ENCODE measurements at regions not wholly inside any gene's neighbourhood (a gene's known extent, or its start where the extent isn't known, plus 50 kb on each side); places are given as distances from the start of the nearest gene placed in this dataset.

GRCh38 chr14:85881935-85882334 is 352.0 kb downstream of the FLRT2 start:
- no peak overlapping the region for H3K27ac Mint-ChIP-seq (ENCODE audit: unreplicated experiment)
- H3K27me3 Mint-ChIP-seq (ENCODE audit: unreplicated experiment): peaks cover 3% of the 10 kb centered on the region
- TF ChIP-seq CTCF (IDR thresholded peaks at IDR 0.05): no peak
- no peaks in the 10 kb centered on the region for H3K4me1 Mint-ChIP-seq (ENCODE audit: unreplicated experiment)
- no peaks in the 10 kb centered on the region for H3K9me3 Mint-ChIP-seq (ENCODE audit: unreplicated experiment)
- DNase-seq (ENCODE audit: extremely low spot score, unreplicated experiment): no peak
- H3K4me3 Mint-ChIP-seq (ENCODE audit: unreplicated experiment): no peak overlapping the region
- H3K36me3 Mint-ChIP-seq (ENCODE audit: unreplicated experiment): no peaks in the 10 kb centered on the region

GRCh38 chr14:85878874-85879273 is 348.9 kb downstream of the FLRT2 start:
- H3K27ac Mint-ChIP-seq (ENCODE audit: unreplicated experiment): no peak overlapping the region
- H3K4me1 Mint-ChIP-seq (ENCODE audit: unreplicated experiment): no peaks in the 10 kb centered on the region
- no peaks in the 10 kb centered on the region for H3K36me3 Mint-ChIP-seq (ENCODE audit: unreplicated experiment)
- DNase-seq (ENCODE audit: extremely low spot score, unreplicated experiment): no peak
- no peak for TF ChIP-seq CTCF (IDR thresholded peaks at IDR 0.05)
- no peaks in the 10 kb centered on the region for H3K9me3 Mint-ChIP-seq (ENCODE audit: unreplicated experiment)
- H3K4me3 Mint-ChIP-seq (ENCODE audit: unreplicated experiment): no peak overlapping the region
- H3K27me3 Mint-ChIP-seq (ENCODE audit: unreplicated experiment): peaks cover 9% of the 10 kb centered on the region

GRCh38 chr14:85873006-85873405 is 343.1 kb downstream of the FLRT2 start:
- TF ChIP-seq CTCF (IDR thresholded peaks at IDR 0.05): no peak
- H3K27ac Mint-ChIP-seq (ENCODE audit: unreplicated experiment): no peak overlapping the region
- H3K4me3 Mint-ChIP-seq (ENCODE audit: unreplicated experiment): no peak overlapping the region
- no peak for DNase-seq (ENCODE audit: extremely low spot score, unreplicated experiment)
- H3K9me3 Mint-ChIP-seq (ENCODE audit: unreplicated experiment): no peaks in the 10 kb centered on the region
- no peaks in the 10 kb centered on the region for H3K4me1 Mint-ChIP-seq (ENCODE audit: unreplicated experiment)
- H3K27me3 Mint-ChIP-seq (ENCODE audit: unreplicated experiment): peaks cover 18% of the 10 kb centered on the region
- H3K36me3 Mint-ChIP-seq (ENCODE audit: unreplicated experiment): no peaks in the 10 kb centered on the region

- Mint-ChIP-seq H3K4me3 (ENCODE audit: unreplicated experiment) (no peak overlapping the region), H3K27ac (ENCODE audit: unreplicated experiment) (no peak overlapping the region), H3K36me3 (ENCODE audit: unreplicated experiment) (no peaks in the 10 kb centered on the region), H3K9me3 (ENCODE audit: unreplicated experiment) (no peaks in the 10 kb centered on the region), H3K4me1 (ENCODE audit: unreplicated experiment) (no peaks in the 10 kb centered on the region), H3K27me3 (ENCODE audit: unreplicated experiment) (peaks cover 9% of the 10 kb centered on the region)
- peak; percentile 17 for TF ChIP-seq CTCF (IDR thresholded peaks at IDR 0.05)
- DNase-seq (ENCODE audit: extremely low spot score, unreplicated experiment): no peak
Measured at GRCh38 chr14:85867450-85867849, 337.5 kb downstream of the FLRT2 start.

GRCh38 chr14:85865701-85866100 is 335.8 kb downstream of the FLRT2 start:
- no peak overlapping the region for H3K27ac Mint-ChIP-seq (ENCODE audit: unreplicated experiment)

More at GRCh38 chr14:85865701-85866100, 335.8 kb downstream of the FLRT2 start:
- Mint-ChIP-seq H3K27me3 (ENCODE audit: unreplicated experiment) (peaks cover 5% of the 10 kb centered on the region), H3K36me3 (ENCODE audit: unreplicated experiment) (no peaks in the 10 kb centered on the region), H3K9me3 (ENCODE audit: unreplicated experiment) (no peaks in the 10 kb centered on the region), H3K4me3 (ENCODE audit: unreplicated experiment) (no peak overlapping the region), H3K4me1 (ENCODE audit: unreplicated experiment) (no peaks in the 10 kb centered on the region)
- TF ChIP-seq CTCF (IDR thresholded peaks at IDR 0.05): no peak
- no peak for DNase-seq (ENCODE audit: extremely low spot score, unreplicated experiment)

Data from osteocyte (in vitro differentiated cells).